ENCODE measurements at regions not wholly inside any gene's neighbourhood (a gene's known extent, or its start where the extent isn't known, plus 50 kb on each side); places are given as distances from the start of the nearest gene placed in this dataset.

GRCh38 chr1:56197946-56198345 is 381.4 kb downstream of the PLPP3 start:
- Histone ChIP-seq H3K4me3 (no peak overlapping the region), H3K36me3 (no peaks in the 10 kb centered on the region), H3K27ac (no peak overlapping the region), H3K4me1 (peaks cover 10% of the 10 kb centered on the region), H3K9me3 (no peaks in the 10 kb centered on the region), H3K27me3 (no peaks in the 10 kb centered on the region)
- TF ChIP-seq POLR2AphosphoS5 (IDR thresholded peaks at IDR 0.05): no peak
- TF ChIP-seq EP300 (IDR thresholded peaks at IDR 0.05): no peak
- no peak for TF ChIP-seq POLR2A (IDR thresholded peaks at IDR 0.05)
- no peak for TF ChIP-seq CTCF (IDR thresholded peaks at IDR 0.05)
- 58% methylated on average over 2 of the region's 2 CpGs for WGBS
- no peak for DNase-seq (ENCODE audit: low spot score in 2 of 2)

- no peak for TF ChIP-seq EP300 (IDR thresholded peaks at IDR 0.05)
- TF ChIP-seq POLR2AphosphoS5 (IDR thresholded peaks at IDR 0.05): no peak
- TF ChIP-seq POLR2A (IDR thresholded peaks at IDR 0.05): no peak
- no peak for TF ChIP-seq CTCF (IDR thresholded peaks at IDR 0.05)
- H3K36me3 ChIP-seq: no peaks in the 10 kb centered on the region
- no peak overlapping the region for H3K27ac ChIP-seq
- no peaks in the 10 kb centered on the region for H3K9me3 ChIP-seq
- H3K27me3 ChIP-seq: no peaks in the 10 kb centered on the region
- no peak for DNase-seq (ENCODE audit: low spot score in 2 of 2)
- 71% methylated on average over 2 of the region's 2 CpGs for WGBS
- peaks cover 10% of the 10 kb centered on the region for H3K4me1 ChIP-seq
- no peak overlapping the region for H3K4me3 ChIP-seq
These were observed 382.5 kb downstream of the PLPP3 start for GRCh38 chr1:56196839-56197238.

- peaks cover 21% of the 10 kb centered on the region for H3K4me1 ChIP-seq
- no peak overlapping the region for H3K4me3 ChIP-seq
- H3K27me3 ChIP-seq: no peaks in the 10 kb centered on the region
- no peak overlapping the region for H3K27ac ChIP-seq
- H3K9me3 ChIP-seq: no peaks in the 10 kb centered on the region
- TF ChIP-seq POLR2AphosphoS5 (IDR thresholded peaks at IDR 0.05) (peak in 1 of 3 donors; percentile 24), EP300 (IDR thresholded peaks at IDR 0.05) (no peak)
- WGBS: 34% methylated on average over 1 of the region's 1 CpG
- DNase-seq (ENCODE audit: low spot score in 2 of 2): no peak
- H3K36me3 ChIP-seq: no peaks in the 10 kb centered on the region
These were observed 384.6 kb downstream of the PLPP3 start for GRCh38 chr1:56194701-56195300.

- Histone ChIP-seq H3K9me3 (no peaks in the 10 kb centered on the region), H3K4me1 (peaks cover 28% of the 10 kb centered on the region), H3K27ac (no peak overlapping the region), H3K27me3 (no peaks in the 10 kb centered on the region), H3K4me3 (no peak overlapping the region), H3K36me3 (no peaks in the 10 kb centered on the region)
- WGBS: 92% methylated on average over 1 of the region's 1 CpG
- TF ChIP-seq POLR2A (IDR thresholded peaks at IDR 0.05) (no peak), EP300 (IDR thresholded peaks at IDR 0.05) (no peak), POLR2AphosphoS5 (IDR thresholded peaks at IDR 0.05) (no peak), CTCF (IDR thresholded peaks at IDR 0.05) (no peak)
- DNase-seq (ENCODE audit: low spot score in 2 of 2): no peak
These were observed 385.7 kb downstream of the PLPP3 start for GRCh38 chr1:56193656-56194055.

- no peak for DNase-seq (ENCODE audit: low spot score in 2 of 2)
- TF ChIP-seq CTCF (IDR thresholded peaks at IDR 0.05): no peak
- TF ChIP-seq EP300 (IDR thresholded peaks at IDR 0.05): no peak
- TF ChIP-seq POLR2A (IDR thresholded peaks at IDR 0.05): no peak
- no peak for TF ChIP-seq POLR2AphosphoS5 (IDR thresholded peaks at IDR 0.05)
- Histone ChIP-seq H3K9me3 (no peaks in the 10 kb centered on the region), H3K27me3 (no peaks in the 10 kb centered on the region), H3K36me3 (no peaks in the 10 kb centered on the region), H3K4me1 (peaks cover 28% of the 10 kb centered on the region), H3K27ac (no peak overlapping the region), H3K4me3 (no peak overlapping the region)
- 54% methylated on average over 4 of the region's 4 CpGs for WGBS
These were observed 388.0 kb downstream of the PLPP3 start for GRCh38 chr1:56191369-56191768.

Data from suprapubic skin (tissue), 4 donors.